SK-N-SH (cell line): ENCODE measurements at regions not wholly inside any gene's neighbourhood (a gene's known extent, or its start where the extent isn't known, plus 50 kb on each side); places are given as distances from the start of the nearest gene placed in this dataset.

ENCODE experiments used
- CTCF ChIA-PET: fragments of 300-600, 350-600 bp; formaldehyde crosslinking; extraction: SDS; loops from one replicate; lab custom pipeline; 2021; lab: Yijun Ruan, JAX
- POLR2A ChIA-PET: fragments of 350-600 bp; sonication (Branson Sonifier 250); formaldehyde crosslinking; extraction: SDS; loops from one replicate; lab custom pipeline; 2020; ENCODE audit warnings: antibody characterized with exemption, inconsistent platforms; lab: Yijun Ruan, JAX
- DNase-seq: peaks from one replicate; pipeline ENCODE4 v3.0.0; 2012
- H2AFZ ChIP-seq: fragments of 200-600 bp; sonication (generic); 2 replicates; pipeline ENCODE4 v1.8.1; 2016; ENCODE audit warnings: antibody characterized with exemption, mild to moderate bottlenecking, low read depth
- H3F3A ChIP-seq: fragments of 200-600 bp; sonication (generic); replicated peaks from 2 replicates; pipeline ENCODE3; 2016; ENCODE audit warnings: antibody characterized with exemption, mild to moderate bottlenecking; ENCODE audit not compliant: insufficient read depth
- H3K27ac ChIP-seq, 2 experiments: fragments of 200-500 bp in 1 of 2; fragments of 200-600 bp in 1 of 2; sonication (Bioruptor generic) in 1 of 2; sonication (generic), shearing (Covaris generic) in 1 of 2; 2 replicates each; pipeline versions ENCODE4 v1.5.1 to v1.6.1; 2014 to 2016; ENCODE audit warnings: low read depth in 2 of 2, inconsistent platforms in 1 of 2, low read length in 1 of 2, mild to moderate bottlenecking in 1 of 2, mixed read lengths in 1 of 2
- H3K27me3 ChIP-seq: fragments of 200-600 bp; sonication (generic), shearing (Covaris generic); 2 replicates; pipeline ENCODE4 v1.6.1; 2016; ENCODE audit warnings: mixed run types; ENCODE audit not compliant: insufficient read depth
- H3K36me3 ChIP-seq, 2 experiments: fragments of 200-500 bp in 1 of 2; fragments of 200-600 bp in 1 of 2; sonication (Bioruptor generic) in 1 of 2; sonication (generic) in 1 of 2; replicated peaks in 1 of 2; 2 replicates each; pipeline versions ENCODE3 to v1.5.1; 2014 to 2016; ENCODE audit warnings: low read length in 1 of 2, mild to moderate bottlenecking in 1 of 2; ENCODE audit not compliant: insufficient read depth in 2 of 2, control insufficient read depth in 1 of 2
- H3K4me1 ChIP-seq, 2 experiments: fragments of 200-500 bp in 1 of 2; fragments of 200-600 bp in 1 of 2; sonication (Bioruptor generic) in 1 of 2; sonication (generic), shearing (Covaris generic) in 1 of 2; 2 replicates each; pipeline versions ENCODE4 v1.5.1 to v1.6.1; 2014 to 2016; ENCODE audit warnings: low read depth in 1 of 2, low read length in 1 of 2, mixed run types in 1 of 2; ENCODE audit not compliant: insufficient read depth in 2 of 2, control insufficient read depth in 1 of 2
- H3K4me2 ChIP-seq: fragments of 200-600 bp; sonication (generic), shearing (Covaris generic); 2 replicates; pipeline ENCODE4 v1.6.1; 2017; ENCODE audit warnings: mixed run types
- H3K4me3 ChIP-seq, 2 experiments: fragments of 200-500 bp in 1 of 2; fragments of 200-600 bp in 1 of 2; sonication (Bioruptor generic) in 1 of 2; sonication (generic), shearing (Covaris generic) in 1 of 2; 2 replicates each; pipeline versions ENCODE4 v1.5.1 to v1.8.1; 2014 to 2016; ENCODE audit warnings: low read depth in 2 of 2, inconsistent platforms in 1 of 2, low read length in 1 of 2, mild to moderate bottlenecking in 1 of 2, mixed read lengths in 1 of 2, moderate library complexity in 1 of 2
- H3K79me2 ChIP-seq: fragments of 200-600 bp; sonication (generic); 2 replicates; pipeline ENCODE4 v1.8.1; 2017; ENCODE audit warnings: mild to moderate bottlenecking; ENCODE audit not compliant: insufficient read depth
- H3K9ac ChIP-seq: fragments of 200-600 bp; sonication (generic); 2 replicates; pipeline ENCODE4 v1.6.1; 2017; ENCODE audit warnings: mixed run types
- H3K9me2 ChIP-seq: fragments of 200-600 bp; sonication (generic); 2 replicates; pipeline ENCODE4 v1.6.1; 2017; ENCODE audit warnings: mixed run types
- H3K9me3 ChIP-seq: fragments of 200-600 bp; sonication (generic); 2 replicates; pipeline ENCODE4 v1.6.1; 2017; ENCODE audit warnings: mixed run types, mild to moderate bottlenecking, moderate library complexity
- H4K20me1 ChIP-seq: fragments of 200-600 bp; sonication (generic); 2 replicates; pipeline ENCODE4 v1.6.1; 2017; ENCODE audit warnings: mild to moderate bottlenecking, mixed run types; ENCODE audit not compliant: insufficient read depth
- CHD2 ChIP-seq: fragments of 150-350 bp; IDR thresholded peaks from 2 replicates; pipeline ENCODE4 v1.6.1; 2018; ENCODE audit warnings: low read length; ENCODE audit not compliant: partially characterized antibody
- FOSL2 ChIP-seq: IDR thresholded peaks from 2 replicates; pipeline ENCODE4 v1.4.0; 2012; ENCODE audit warnings: low read depth, mild to moderate bottlenecking, moderate library complexity, borderline replicate concordance
- FOXM1 ChIP-seq: IDR thresholded peaks from 2 replicates; pipeline ENCODE4 v1.4.0; 2012; ENCODE audit warnings: low read depth, mild to moderate bottlenecking
- GATA2 ChIP-seq: sonication (generic); formaldehyde crosslinking; IDR thresholded peaks from 2 replicates; pipeline ENCODE4 v1.5.0; 2020; ENCODE audit warnings: mild to moderate bottlenecking, missing genetic modification reagents
- JUND ChIP-seq: IDR thresholded peaks from 2 replicates; pipeline ENCODE4 v1.4.0; 2012
- MXI1 ChIP-seq: IDR thresholded peaks from 2 replicates; pipeline ENCODE4 v1.6.1; 2012; ENCODE audit warnings: mild to moderate bottlenecking, low read depth, low read length, improper control_type of control experiment
- NFIC ChIP-seq: IDR thresholded peaks from 2 replicates; pipeline ENCODE4 v1.4.0; 2012; ENCODE audit warnings: borderline replicate concordance
- RAD21 ChIP-seq: IDR thresholded peaks from 2 replicates; pipeline ENCODE4 v1.6.1; 2012; ENCODE audit warnings: mild to moderate bottlenecking, low read length
- RCOR1 ChIP-seq: fragments of 150-350 bp; IDR thresholded peaks from 2 replicates; pipeline ENCODE4 v1.6.1; 2017; ENCODE audit warnings: antibody characterized with exemption, low read length
- RFX5 ChIP-seq: IDR thresholded peaks from 2 replicates; pipeline ENCODE4 v1.6.1; 2012; ENCODE audit warnings: mild to moderate bottlenecking, improper control_type of control experiment, low read length
- SIN3A ChIP-seq: IDR thresholded peaks from 2 replicates; pipeline ENCODE4 v1.6.1; 2012; ENCODE audit warnings: low read depth, mild to moderate bottlenecking, low read length, moderate library complexity, borderline replicate concordance
- SMC3 ChIP-seq: IDR thresholded peaks from 2 replicates; pipeline ENCODE4 v1.6.1; 2012; ENCODE audit warnings: low read depth, low read length, improper control_type of control experiment
- TCF12 ChIP-seq: IDR thresholded peaks from 2 replicates; pipeline ENCODE4 v1.4.0; 2012
- WGBS: methylation state at CpG from one replicate; pipeline ENCODE4 v1.1.6; 2017; ENCODE audit warnings: low lambda C conversion rate; 5-methylcytosine and 5-hydroxymethylcytosine counted together
- TF ChIP-seq, protein P1 (sequence below): IDR thresholded peaks from 2 replicates; pipeline ENCODE4 v1.4.0; 2012; ENCODE audit warnings: low read depth, borderline replicate concordance
- TF ChIP-seq, protein P2 (sequence below): IDR thresholded peaks from 2 replicates; pipeline ENCODE4 v1.4.0; 2012; ENCODE audit warnings: low read depth, borderline replicate concordance
- TF ChIP-seq, protein P3 (sequence below): IDR thresholded peaks from 2 replicates; pipeline ENCODE4 v1.4.0; 2012; ENCODE audit warnings: low read depth
- TF ChIP-seq, protein P4 (sequence below): fragments of 150-350 bp; IDR thresholded peaks from 2 replicates; pipeline ENCODE4 v1.6.1; 2017; ENCODE audit warnings: antibody characterized with exemption, low read length, low read depth, borderline replicate concordance

DNA sequence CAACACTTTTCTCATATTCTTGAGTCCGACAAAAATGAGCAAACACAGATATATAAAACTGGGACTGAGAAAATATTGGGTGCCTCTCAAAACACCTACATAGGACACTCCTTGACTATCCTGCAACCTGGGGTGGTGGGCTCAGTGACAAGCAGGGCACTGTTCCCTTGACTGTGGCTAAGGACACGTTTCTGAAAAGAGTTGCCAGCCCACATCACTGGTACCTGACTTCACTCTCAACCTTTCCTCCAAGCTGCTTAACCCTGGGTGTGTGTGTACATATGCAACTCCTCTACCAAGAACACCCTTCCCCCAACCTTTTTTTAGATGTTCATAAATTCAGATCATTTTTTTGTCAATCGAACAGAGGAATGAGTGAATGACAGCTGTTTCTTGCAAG lies 148.7 kb downstream of the ACTL7B start:
- no peaks in the 10 kb centered on the region for H3F3A ChIP-seq
- no peaks in the 10 kb centered on the region for H3K9me3 ChIP-seq
- H3K4me3 ChIP-seq = no peak overlapping the region
- POLR2A ChIA-PET = no interaction called here
- no peak overlapping the region for H3K4me2 ChIP-seq
- no peak overlapping the region for H3K27ac ChIP-seq
- H3K79me2 ChIP-seq = no peaks in the 10 kb centered on the region
- TF ChIP-seq, protein P1, sequence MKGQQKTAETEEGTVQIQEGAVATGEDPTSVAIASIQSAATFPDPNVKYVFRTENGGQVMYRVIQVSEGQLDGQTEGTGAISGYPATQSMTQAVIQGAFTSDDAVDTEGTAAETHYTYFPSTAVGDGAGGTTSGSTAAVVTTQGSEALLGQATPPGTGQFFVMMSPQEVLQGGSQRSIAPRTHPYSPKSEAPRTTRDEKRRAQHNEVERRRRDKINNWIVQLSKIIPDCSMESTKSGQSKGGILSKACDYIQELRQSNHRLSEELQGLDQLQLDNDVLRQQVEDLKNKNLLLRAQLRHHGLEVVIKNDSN = no peak
- TF ChIP-seq RAD21 (no peak), FOSL2 (no peak), SIN3A (no peak), NFIC (no peak), GATA2 (CRISPR knock-in tag) (no peak), CHD2 (no peak), JUND (no peak), RFX5 (no peak), TCF12 (no peak), RCOR1 (no peak), FOXM1 (no peak), MXI1 (no peak), SMC3 (no peak)
- TF ChIP-seq, protein P2, sequence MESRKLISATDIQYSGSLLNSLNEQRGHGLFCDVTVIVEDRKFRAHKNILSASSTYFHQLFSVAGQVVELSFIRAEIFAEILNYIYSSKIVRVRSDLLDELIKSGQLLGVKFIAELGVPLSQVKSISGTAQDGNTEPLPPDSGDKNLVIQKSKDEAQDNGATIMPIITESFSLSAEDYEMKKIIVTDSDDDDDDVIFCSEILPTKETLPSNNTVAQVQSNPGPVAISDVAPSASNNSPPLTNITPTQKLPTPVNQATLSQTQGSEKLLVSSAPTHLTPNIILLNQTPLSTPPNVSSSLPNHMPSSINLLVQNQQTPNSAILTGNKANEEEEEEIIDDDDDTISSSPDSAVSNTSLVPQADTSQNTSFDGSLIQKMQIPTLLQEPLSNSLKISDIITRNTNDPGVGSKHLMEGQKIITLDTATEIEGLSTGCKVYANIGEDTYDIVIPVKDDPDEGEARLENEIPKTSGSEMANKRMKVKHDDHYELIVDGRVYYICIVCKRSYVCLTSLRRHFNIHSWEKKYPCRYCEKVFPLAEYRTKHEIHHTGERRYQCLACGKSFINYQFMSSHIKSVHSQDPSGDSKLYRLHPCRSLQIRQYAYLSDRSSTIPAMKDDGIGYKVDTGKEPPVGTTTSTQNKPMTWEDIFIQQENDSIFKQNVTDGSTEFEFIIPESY = no peak
- TF ChIP-seq, protein P3, sequence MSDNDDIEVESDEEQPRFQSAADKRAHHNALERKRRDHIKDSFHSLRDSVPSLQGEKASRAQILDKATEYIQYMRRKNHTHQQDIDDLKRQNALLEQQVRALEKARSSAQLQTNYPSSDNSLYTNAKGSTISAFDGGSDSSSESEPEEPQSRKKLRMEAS = no peak
- TF ChIP-seq, protein P4, sequence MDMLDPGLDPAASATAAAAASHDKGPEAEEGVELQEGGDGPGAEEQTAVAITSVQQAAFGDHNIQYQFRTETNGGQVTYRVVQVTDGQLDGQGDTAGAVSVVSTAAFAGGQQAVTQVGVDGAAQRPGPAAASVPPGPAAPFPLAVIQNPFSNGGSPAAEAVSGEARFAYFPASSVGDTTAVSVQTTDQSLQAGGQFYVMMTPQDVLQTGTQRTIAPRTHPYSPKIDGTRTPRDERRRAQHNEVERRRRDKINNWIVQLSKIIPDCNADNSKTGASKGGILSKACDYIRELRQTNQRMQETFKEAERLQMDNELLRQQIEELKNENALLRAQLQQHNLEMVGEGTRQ = no peak
- TF ChIP-seq, all 33 proteins: peak for 0
- no peak for DNase-seq
- Histone ChIP-seq H3K9ac (no peak overlapping the region), H3K9me2 (no peaks in the 10 kb centered on the region), H3K4me1 (no peaks in the 10 kb centered on the region), H3K36me3 (no peaks in the 10 kb centered on the region), H3K27me3 (no peaks in the 10 kb centered on the region; the same call in 1 of the 2 replicates), H2AFZ (no peak overlapping the region), H4K20me1 (no peaks in the 10 kb centered on the region)
- CTCF ChIA-PET = no interaction called here
- WGBS = 3% methylated on average over 3 of the region's 3 CpGs
